GM10266 (cell line): ENCODE measurements at regions not wholly inside any gene's neighbourhood (a gene's known extent, or its start where the extent isn't known, plus 50 kb on each side); places are given as distances from the start of the nearest gene placed in this dataset.

Experiments used
- DNase-seq: peaks from one replicate; pipeline ENCODE4 v3.0.0; 2012; ENCODE audit errors: extremely low spot score
- TF ChIP-seq, protein P1 (sequence below): IDR thresholded peaks from 2 replicates; pipeline ENCODE4 v1.5.1; 2012; ENCODE audit warnings: mild to moderate bottlenecking, low read depth; ENCODE audit not compliant: control insufficient read depth, insufficient read depth; ENCODE audit errors: missing control alignments

DNA sequence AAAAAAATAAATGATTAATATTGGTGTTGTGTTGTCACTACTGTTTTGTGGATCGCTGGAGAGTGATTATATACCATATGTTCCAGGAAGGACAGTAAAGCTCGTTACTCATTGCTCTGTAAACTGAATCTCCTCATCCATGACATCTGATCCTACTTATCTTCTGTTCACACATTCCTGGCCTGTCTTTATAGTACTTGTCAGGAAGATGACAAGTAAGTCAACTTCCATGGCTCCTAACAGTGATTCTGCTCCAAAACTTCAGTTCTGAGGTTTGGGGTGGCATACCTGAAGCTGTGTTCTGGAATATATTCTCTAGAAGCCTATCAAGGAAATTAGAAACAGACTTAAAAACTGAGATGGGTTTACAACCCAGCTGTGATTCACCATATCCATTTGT is 288.9 kb downstream of the ZBBX start:
- DNase-seq, result no peak
- TF ChIP-seq, protein P1, sequence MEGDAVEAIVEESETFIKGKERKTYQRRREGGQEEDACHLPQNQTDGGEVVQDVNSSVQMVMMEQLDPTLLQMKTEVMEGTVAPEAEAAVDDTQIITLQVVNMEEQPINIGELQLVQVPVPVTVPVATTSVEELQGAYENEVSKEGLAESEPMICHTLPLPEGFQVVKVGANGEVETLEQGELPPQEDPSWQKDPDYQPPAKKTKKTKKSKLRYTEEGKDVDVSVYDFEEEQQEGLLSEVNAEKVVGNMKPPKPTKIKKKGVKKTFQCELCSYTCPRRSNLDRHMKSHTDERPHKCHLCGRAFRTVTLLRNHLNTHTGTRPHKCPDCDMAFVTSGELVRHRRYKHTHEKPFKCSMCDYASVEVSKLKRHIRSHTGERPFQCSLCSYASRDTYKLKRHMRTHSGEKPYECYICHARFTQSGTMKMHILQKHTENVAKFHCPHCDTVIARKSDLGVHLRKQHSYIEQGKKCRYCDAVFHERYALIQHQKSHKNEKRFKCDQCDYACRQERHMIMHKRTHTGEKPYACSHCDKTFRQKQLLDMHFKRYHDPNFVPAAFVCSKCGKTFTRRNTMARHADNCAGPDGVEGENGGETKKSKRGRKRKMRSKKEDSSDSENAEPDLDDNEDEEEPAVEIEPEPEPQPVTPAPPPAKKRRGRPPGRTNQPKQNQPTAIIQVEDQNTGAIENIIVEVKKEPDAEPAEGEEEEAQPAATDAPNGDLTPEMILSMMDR, result no peak

GRCh38 chr3:167084545-167084944 is 295.6 kb downstream of the ZBBX start:
- TF ChIP-seq, protein P1, result no peak

GRCh38 chr3:167078070-167078622 is 302.0 kb downstream of the ZBBX start:
- no peak for DNase-seq
- TF ChIP-seq, protein P1, result no peak

More at GRCh38 chr3:167084545-167084944, 295.6 kb downstream of the ZBBX start:
- no peak for DNase-seq

- DNase-seq, result no peak
- TF ChIP-seq, protein P1, result no peak
Observed at GRCh38 chr3:167067787-167068161, 312.3 kb downstream of the ZBBX start.

DNA sequence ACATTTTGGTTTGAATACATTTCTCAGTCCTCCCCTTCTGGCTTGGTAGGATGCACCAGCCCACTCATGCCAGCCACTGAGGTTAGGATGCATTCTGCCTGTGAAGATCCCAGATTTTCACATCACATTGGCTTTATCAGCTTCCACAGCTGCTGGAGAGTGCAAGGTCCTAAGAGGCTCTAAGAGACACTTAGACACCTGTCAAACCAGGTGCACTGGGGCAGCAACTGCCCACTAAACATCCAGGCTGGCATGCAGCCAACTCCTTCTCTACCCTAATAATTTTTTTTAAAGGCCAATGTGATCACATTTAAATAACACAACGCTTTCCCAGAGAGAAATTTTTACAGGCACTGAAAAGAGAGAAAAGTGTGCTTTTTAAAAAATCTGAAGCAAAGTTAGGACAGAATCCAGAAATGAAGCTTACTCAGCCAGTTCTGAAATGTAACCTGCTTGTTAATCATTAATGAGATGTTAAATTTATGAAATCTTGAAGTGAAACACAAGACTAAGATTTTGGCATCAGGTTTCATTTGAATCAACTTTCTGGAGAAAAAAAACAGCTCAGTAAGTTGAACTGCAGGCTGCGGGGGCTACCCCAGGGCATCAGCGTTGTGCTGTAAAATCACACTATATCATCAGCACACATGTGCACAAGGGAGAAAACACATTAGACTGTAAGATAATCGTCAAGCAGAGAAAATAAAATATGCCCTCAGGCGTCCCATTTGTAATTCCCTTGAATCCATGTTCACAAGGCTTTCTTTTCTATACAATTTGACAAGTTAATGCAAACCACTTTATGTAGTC is 312.9 kb downstream of the ZBBX start:
- DNase-seq, result no peak

GRCh38 chr3:167057581-167057980 is 322.5 kb downstream of the ZBBX start:
- TF ChIP-seq, protein P1, result no peak
- DNase-seq, result no peak

More for the DNA sequence above, 312.9 kb downstream of the ZBBX start:
- TF ChIP-seq, protein P1, result no peak

- DNase-seq, result no peak
- TF ChIP-seq, protein P1, result no peak
Observed at GRCh38 chr3:167054926-167055325, 325.2 kb downstream of the ZBBX start.
